CD4-positive, alpha-beta memory T cell (primary cell): ENCODE measurements at regions not wholly inside any gene's neighbourhood (a gene's known extent, or its start where the extent isn't known, plus 50 kb on each side); places are given as distances from the start of the nearest gene placed in this dataset.
"Not testable (repeated sequence)": the region's sequence is repeated elsewhere in the genome, so short reads cannot be mapped to it uniquely, and the experiment has no call there.

Source experiments
- CTCF ChIA-PET: fragments of 350-600 bp; sonication (Branson Sonifier 250); formaldehyde crosslinking; loops from one replicate; lab custom pipeline; 2021; ENCODE audit warnings: inconsistent platforms; ENCODE audit not compliant: partially characterized antibody; lab: Charles Lee
- POLR2A ChIA-PET: fragments of 350-600 bp; sonication (Branson Sonifier 250); formaldehyde crosslinking; loops from one replicate; lab custom pipeline; 2021; ENCODE audit not compliant: partially characterized antibody; lab: Charles Lee
- DNase-seq, 5 donors: peaks; one replicate each; pipeline versions ENCODE4 v3.0.0 to v3.0.0-alpha.2; 2020 to 2022; ENCODE audit warnings: mixed read lengths in 1 of 5
- H3K27ac ChIP-seq: one replicate; pipeline ENCODE4 v1.7.0; 2013; ENCODE audit warnings: low read depth, low read length
- H3K27me3 ChIP-seq: 2 replicates; pipeline ENCODE4 v1.7.0; 2013; ENCODE audit warnings: mild to moderate bottlenecking, low read length, moderate library complexity; ENCODE audit not compliant: insufficient read depth
- H3K36me3 ChIP-seq: 2 replicates; pipeline ENCODE4 v1.7.0; 2013; ENCODE audit warnings: mild to moderate bottlenecking, low read length, moderate library complexity; ENCODE audit not compliant: insufficient read depth
- H3K4me1 ChIP-seq: 2 replicates; pipeline ENCODE4 v1.7.0; 2013; ENCODE audit warnings: mild to moderate bottlenecking, low read length, moderate library complexity; ENCODE audit not compliant: insufficient read depth
- H3K4me3 ChIP-seq, 2 donors: one replicate each; pipeline ENCODE4 v1.7.0; 2013; ENCODE audit warnings: low read length in 2 of 2, mild to moderate bottlenecking in 1 of 2
- H3K9me3 ChIP-seq, 2 donors: one replicate each; pipeline ENCODE4 v1.7.0; 2013; ENCODE audit warnings: low read length in 2 of 2, control low read depth in 1 of 2; ENCODE audit not compliant: control insufficient read depth in 1 of 2
- H3K27ac Mint-ChIP-seq, 7 donors: one replicate each; pipeline ENCODE4 v1.8.0; 2020 to 2021; ENCODE audit warnings: mixed read lengths in 7 of 7, mild to moderate bottlenecking in 6 of 7, inconsistent platforms in 3 of 7, moderate library complexity in 3 of 7
- H3K27me3 Mint-ChIP-seq, 2 donors: one replicate each; pipeline ENCODE4 v1.8.0; 2020 to 2021; ENCODE audit warnings: mixed read lengths in 2 of 2
- H3K36me3 Mint-ChIP-seq, 2 donors: one replicate each; pipeline ENCODE4 v1.8.0; 2020 to 2021; ENCODE audit warnings: mixed read lengths in 2 of 2, inconsistent platforms in 1 of 2, mild to moderate bottlenecking in 1 of 2
- H3K4me1 Mint-ChIP-seq, 4 donors: one replicate each; pipeline ENCODE4 v1.8.0; 2020 to 2021; ENCODE audit warnings: mixed read lengths in 4 of 4, mild to moderate bottlenecking in 1 of 4
- H3K4me3 Mint-ChIP-seq, 8 donors: one replicate each; pipeline ENCODE4 v1.8.0; 2020 to 2021; ENCODE audit warnings: mixed read lengths in 8 of 8, mild to moderate bottlenecking in 7 of 8, moderate library complexity in 6 of 8, inconsistent platforms in 3 of 8
- H3K9me3 Mint-ChIP-seq, 8 donors: one replicate each; pipeline ENCODE4 v1.8.0; 2020 to 2021; ENCODE audit warnings: mixed read lengths in 8 of 8, mild to moderate bottlenecking in 5 of 8, inconsistent platforms in 3 of 8, moderate library complexity in 1 of 8
- intact Hi-C: fragments of 100-400 bp; cut with micrococcal nuclease; formaldehyde crosslinking; loops from one replicate; pipeline ENCODE4 v1.15.1; 2023

DNA sequence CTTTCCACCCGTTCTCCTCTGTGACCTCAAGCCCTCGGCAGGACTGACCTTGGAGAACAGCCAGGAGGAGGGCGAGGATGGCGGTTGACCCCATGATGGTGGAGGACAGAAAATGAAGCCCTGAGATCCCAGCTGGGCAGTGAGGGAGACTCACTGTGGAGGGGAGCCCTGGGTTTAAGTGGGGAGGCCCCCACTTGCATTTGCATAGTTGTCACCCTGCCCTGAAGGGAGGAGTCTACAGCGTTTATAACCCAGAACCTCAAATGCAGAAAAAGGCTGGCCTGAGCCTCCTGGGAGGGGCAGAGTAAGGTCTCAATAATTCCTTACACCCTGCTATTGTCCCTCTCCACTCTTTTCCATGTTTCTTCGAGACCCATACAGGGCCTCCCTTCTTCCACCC is 1052.7 kb downstream of the TMEM121 start:
- Histone ChIP-seq H3K4me3 (no peak overlapping the region), H3K4me1 (no peaks in the 10 kb centered on the region), H3K27me3 (peaks cover 7% of the 10 kb centered on the region), H3K9me3 (no peaks in the 10 kb centered on the region), H3K27ac (no peak overlapping the region), H3K36me3 (no peaks in the 10 kb centered on the region)
- no peak overlapping the region for H3K4me3 Mint-ChIP-seq
- H3K27me3 Mint-ChIP-seq = peaks cover 17 to 40% of the 10 kb centered on the region in 2 donors
- H3K9me3 Mint-ChIP-seq = no peaks in the 10 kb centered on the region
- intact Hi-C loops = no loop called here
- no peak overlapping the region for H3K27ac Mint-ChIP-seq
- H3K4me1 Mint-ChIP-seq = no peaks in the 10 kb centered on the region
- H3K36me3 Mint-ChIP-seq = no peaks in the 10 kb centered on the region
- no peak for DNase-seq
- ChIA-PET CTCF (no interaction called here), POLR2A (no interaction called here)

DNA sequence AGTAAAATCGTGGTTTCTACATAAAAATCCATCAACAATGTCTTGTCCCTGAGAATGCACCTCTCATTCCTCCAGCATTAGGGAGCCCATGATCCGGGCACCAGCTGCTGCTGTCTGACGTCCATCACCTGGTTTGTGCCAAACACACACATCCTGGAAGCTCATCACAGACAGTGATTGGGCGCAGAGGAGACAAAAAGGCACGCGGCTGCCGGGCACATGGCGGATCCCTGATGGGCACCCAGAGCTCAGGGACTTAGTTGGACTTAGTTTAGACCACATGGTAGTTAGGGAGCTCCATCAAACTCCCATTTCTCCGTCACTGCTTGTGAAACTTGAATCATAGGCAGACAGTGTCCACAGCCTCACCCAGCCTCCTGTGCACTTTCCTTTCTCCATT is 1059.3 kb downstream of the TMEM121 start:
- intact Hi-C loops = no loop called here
- no peak for DNase-seq
- H3K4me1 ChIP-seq = no peaks in the 10 kb centered on the region
- ChIA-PET CTCF (interaction anchor here (2.0 kb wide), 1 partner anchor 33 kb away, joined by 6 read pairs; no protein-coding TSS in a partner anchor), POLR2A (no interaction called here)
- H3K4me3 Mint-ChIP-seq = no peak overlapping the region
- no peak overlapping the region for H3K27ac ChIP-seq
- H3K27me3 ChIP-seq = no peaks in the 10 kb centered on the region
- H3K27me3 Mint-ChIP-seq = peaks cover 15 to 22% of the 10 kb centered on the region in 2 donors
- peaks cover 0 to 5% (median under 1%) of the 10 kb centered on the region in 4 donors for H3K4me1 Mint-ChIP-seq
- H3K4me3 ChIP-seq = no peak overlapping the region
- H3K36me3 Mint-ChIP-seq = no peaks in the 10 kb centered on the region
- no peaks in the 10 kb centered on the region for H3K36me3 ChIP-seq
- H3K9me3 Mint-ChIP-seq = no peaks in the 10 kb centered on the region
- no peaks in the 10 kb centered on the region for H3K9me3 ChIP-seq
- H3K27ac Mint-ChIP-seq = no peak overlapping the region

GRCh38 chr14:106586098-106586704 is 1059.8 kb downstream of the TMEM121 start:
- H3K4me1 ChIP-seq = no peaks in the 10 kb centered on the region
- H3K9me3 Mint-ChIP-seq = no peaks in the 10 kb centered on the region
- peak; percentile 40 to 61 (median 52) for DNase-seq
- no peak overlapping the region for H3K4me3 Mint-ChIP-seq
- POLR2A ChIA-PET = no interaction called here
- intact Hi-C loops = no loop called here
- CTCF ChIA-PET = interaction anchor here (0.7 to 3.1 kb wide), 4 partner anchors 21 to 38 kb away, joined by 3 to 8 read pairs (median 4); no protein-coding TSS in a partner anchor
- H3K4me1 Mint-ChIP-seq = peaks cover 0 to 9% (median under 1%) of the 10 kb centered on the region in 4 donors
- H3K36me3 ChIP-seq = no peaks in the 10 kb centered on the region
- no peak overlapping the region for H3K4me3 ChIP-seq
- H3K27me3 Mint-ChIP-seq = peaks cover 15 to 23% of the 10 kb centered on the region in 2 donors
- no peaks in the 10 kb centered on the region for H3K27me3 ChIP-seq
- H3K36me3 Mint-ChIP-seq = no peaks in the 10 kb centered on the region
- H3K27ac Mint-ChIP-seq = no peak overlapping the region
- H3K27ac ChIP-seq = no peak overlapping the region
- no peaks in the 10 kb centered on the region for H3K9me3 ChIP-seq

- H3K36me3 ChIP-seq, H3K27ac Mint-ChIP-seq, H3K9me3 Mint-ChIP-seq, H3K4me3 Mint-ChIP-seq, H3K9me3 ChIP-seq, H3K27me3 ChIP-seq, POLR2A ChIA-PET, H3K4me3 ChIP-seq, H3K4me1 ChIP-seq, H3K27ac ChIP-seq, CTCF ChIA-PET, H3K4me1 Mint-ChIP-seq, DNase-seq, H3K36me3 Mint-ChIP-seq, intact Hi-C loops: not testable (repeated sequence)
- peaks cover 11 to 15% of the 10 kb centered on the region in 2 donors for H3K27me3 Mint-ChIP-seq
These were observed 1065.2 kb downstream of the TMEM121 start for GRCh38 chr14:106591539-106591938.

DNA sequence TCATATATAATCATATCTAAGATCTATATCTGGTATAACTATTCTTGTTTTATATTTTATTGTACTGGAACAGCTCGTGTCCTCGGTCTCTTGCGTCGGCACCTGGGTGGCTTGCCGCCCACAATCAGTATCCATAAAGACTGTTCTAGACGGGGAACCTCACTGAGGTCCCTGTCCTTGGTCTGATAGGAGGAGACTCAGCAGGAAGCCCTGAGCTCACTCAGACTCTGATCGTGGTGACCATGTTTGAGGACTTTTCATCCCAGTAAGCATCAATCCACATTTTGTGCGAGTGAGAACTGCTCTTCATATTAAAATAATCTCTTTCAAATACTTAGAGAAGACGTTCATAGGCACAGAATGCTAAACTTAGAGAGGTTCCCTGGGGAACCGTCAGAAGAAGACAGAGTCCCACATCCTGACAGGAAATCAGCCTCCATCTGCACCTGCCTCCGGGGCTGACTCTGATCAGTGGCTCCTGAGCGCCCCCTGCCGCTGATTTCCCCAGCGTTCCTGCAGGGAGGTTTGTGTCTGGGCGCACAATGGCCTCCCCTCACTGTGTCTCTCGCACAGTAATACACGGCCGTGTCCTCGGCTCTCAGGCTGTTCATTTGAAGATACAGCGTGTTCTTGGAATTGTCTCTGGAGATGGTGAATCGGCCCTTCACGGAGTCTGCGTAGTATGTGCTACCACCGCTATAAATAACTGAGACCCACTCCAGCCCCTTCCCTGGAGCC is 1065.9 kb downstream of the TMEM121 start:
- H3K27ac Mint-ChIP-seq, H3K9me3 ChIP-seq, H3K9me3 Mint-ChIP-seq, H3K36me3 Mint-ChIP-seq, H3K36me3 ChIP-seq, H3K27me3 ChIP-seq, H3K4me3 Mint-ChIP-seq, intact Hi-C loops, H3K4me1 Mint-ChIP-seq, H3K4me1 ChIP-seq, POLR2A ChIA-PET, H3K4me3 ChIP-seq, H3K27ac ChIP-seq: not testable (repeated sequence)
- peaks cover 10 to 12% of the 10 kb centered on the region in 2 donors for H3K27me3 Mint-ChIP-seq
- CTCF ChIA-PET = interaction anchor here (1.3 to 2.7 kb wide), 3 partner anchors 10 to 83 kb away, joined by 3 to 6 read pairs (median 5); no protein-coding TSS in a partner anchor
- peak in 4 of 5 donors; percentile 10 to 25 (median 23) for DNase-seq

- Histone ChIP-seq H3K9me3 (no peaks in the 10 kb centered on the region), H3K4me3 (no peak overlapping the region), H3K4me1 (no peaks in the 10 kb centered on the region), H3K27ac (no peak overlapping the region), H3K27me3 (no peaks in the 10 kb centered on the region), H3K36me3 (no peaks in the 10 kb centered on the region)
- ChIA-PET CTCF (interaction anchor here (0.6 to 1.2 kb wide), 4 partner anchors 9 to 76 kb away, joined by 3 to 5 read pairs (median 3); no protein-coding TSS in a partner anchor), POLR2A (no interaction called here)
- Mint-ChIP-seq H3K27me3 (peaks cover 37 to 45% of the 10 kb centered on the region in 2 donors), H3K36me3 (no peaks in the 10 kb centered on the region), H3K4me1 (no peaks in the 10 kb centered on the region), H3K4me3 (no peak overlapping the region), H3K27ac (no peak overlapping the region), H3K9me3 (peaks cover 0 to 3% (median 0%) of the 10 kb centered on the region in 8 donors)
- DNase-seq = no peak
- intact Hi-C loops = no loop called here
These were observed 1072.8 kb downstream of the TMEM121 start for GRCh38 chr14:106599209-106599608.

GRCh38 chr14:106605548-106606448 is 1079.4 kb downstream of the TMEM121 start:
- POLR2A ChIA-PET = no interaction called here
- Histone ChIP-seq H3K9me3 (no peaks in the 10 kb centered on the region), H3K27ac (no peak overlapping the region), H3K4me3 (no peak overlapping the region), H3K4me1 (no peaks in the 10 kb centered on the region), H3K36me3 (no peaks in the 10 kb centered on the region), H3K27me3 (no peaks in the 10 kb centered on the region)
- Mint-ChIP-seq H3K27me3 (peaks cover 38 to 54% of the 10 kb centered on the region in 2 donors), H3K4me3 (no peak overlapping the region), H3K9me3 (no peaks in the 10 kb centered on the region), H3K27ac (no peak overlapping the region), H3K36me3 (no peaks in the 10 kb centered on the region), H3K4me1 (no peaks in the 10 kb centered on the region)
- CTCF ChIA-PET = interaction anchor here (0.6 to 2.7 kb wide), 5 partner anchors 9 to 68 kb away, joined by 3 to 9 read pairs (median 3); no protein-coding TSS in a partner anchor
- peak; percentile 71 to 77 (median 74) for DNase-seq
- intact Hi-C loops = no loop called here
